LNCaP clone FGC (cell line): ENCODE measurements at regions not wholly inside any gene's neighbourhood (a gene's known extent, or its start where the extent isn't known, plus 50 kb on each side); places are given as distances from the start of the nearest gene placed in this dataset.

ENCODE experiments used
- DNase-seq: peaks from one replicate; pipeline ENCODE4 v3.0.0-alpha.2; 2011; ENCODE audit warnings: low read depth
- H3K4me3 ChIP-seq: 2 replicates; pipeline ENCODE4 v1.5.1; 2011; ENCODE audit warnings: mild to moderate bottlenecking, low read depth, low read length, control low read depth
- TF ChIP-seq, protein P1 (sequence below): IDR thresholded peaks from 2 replicates; pipeline ENCODE4 v1.5.1; 2012; ENCODE audit warnings: mild to moderate bottlenecking; ENCODE audit not compliant: control insufficient read depth, insufficient read depth; ENCODE audit errors: extremely low read depth

DNA sequence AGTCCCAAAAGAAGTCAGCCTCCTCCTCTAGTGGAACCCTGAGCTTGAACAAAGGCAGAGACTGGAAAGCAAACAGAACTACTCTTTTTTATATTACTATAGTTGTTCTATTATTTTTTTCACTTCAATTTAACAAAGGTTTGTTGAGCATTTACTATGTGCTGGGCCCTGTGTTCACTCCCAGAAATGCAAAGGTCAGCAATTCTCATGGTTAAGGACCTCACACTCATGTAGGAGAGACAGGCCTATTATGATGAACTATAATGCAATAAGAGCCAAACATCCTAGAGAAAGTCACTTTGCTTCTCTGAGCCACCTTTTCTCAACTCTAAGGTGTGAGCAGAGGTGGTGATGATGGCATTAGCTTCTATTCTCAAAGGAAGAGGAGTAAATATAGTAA lies 82.1 kb upstream of the ARHGEF3 start:
- TF ChIP-seq, protein P1, sequence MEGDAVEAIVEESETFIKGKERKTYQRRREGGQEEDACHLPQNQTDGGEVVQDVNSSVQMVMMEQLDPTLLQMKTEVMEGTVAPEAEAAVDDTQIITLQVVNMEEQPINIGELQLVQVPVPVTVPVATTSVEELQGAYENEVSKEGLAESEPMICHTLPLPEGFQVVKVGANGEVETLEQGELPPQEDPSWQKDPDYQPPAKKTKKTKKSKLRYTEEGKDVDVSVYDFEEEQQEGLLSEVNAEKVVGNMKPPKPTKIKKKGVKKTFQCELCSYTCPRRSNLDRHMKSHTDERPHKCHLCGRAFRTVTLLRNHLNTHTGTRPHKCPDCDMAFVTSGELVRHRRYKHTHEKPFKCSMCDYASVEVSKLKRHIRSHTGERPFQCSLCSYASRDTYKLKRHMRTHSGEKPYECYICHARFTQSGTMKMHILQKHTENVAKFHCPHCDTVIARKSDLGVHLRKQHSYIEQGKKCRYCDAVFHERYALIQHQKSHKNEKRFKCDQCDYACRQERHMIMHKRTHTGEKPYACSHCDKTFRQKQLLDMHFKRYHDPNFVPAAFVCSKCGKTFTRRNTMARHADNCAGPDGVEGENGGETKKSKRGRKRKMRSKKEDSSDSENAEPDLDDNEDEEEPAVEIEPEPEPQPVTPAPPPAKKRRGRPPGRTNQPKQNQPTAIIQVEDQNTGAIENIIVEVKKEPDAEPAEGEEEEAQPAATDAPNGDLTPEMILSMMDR, result no peak
- no peak for DNase-seq

DNA sequence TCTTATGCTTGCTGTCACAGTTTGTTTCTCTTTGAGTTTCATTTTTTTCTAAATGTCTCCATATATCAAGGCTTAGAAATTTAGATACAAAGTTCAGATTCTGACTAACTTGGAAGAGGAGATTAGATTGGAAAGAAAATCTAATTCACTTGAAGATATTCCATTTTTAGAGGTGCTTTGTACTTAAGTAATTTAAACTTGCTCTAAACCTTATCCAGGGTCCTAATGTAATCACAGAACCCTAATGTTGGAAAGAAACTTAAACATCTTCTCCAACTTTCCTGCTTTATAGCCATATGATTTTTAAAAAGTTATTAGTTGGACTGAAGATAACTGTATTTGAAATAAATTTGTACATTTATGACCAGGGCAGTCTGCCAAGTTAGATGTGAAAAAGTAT lies 81.1 kb upstream of the ARHGEF3 start:
- DNase-seq, result no peak
- H3K4me3 ChIP-seq, result no peak overlapping the region
- TF ChIP-seq, protein P1, result no peak

More for the DNA sequence above, 82.1 kb upstream of the ARHGEF3 start:
- no peak overlapping the region for H3K4me3 ChIP-seq

DNA sequence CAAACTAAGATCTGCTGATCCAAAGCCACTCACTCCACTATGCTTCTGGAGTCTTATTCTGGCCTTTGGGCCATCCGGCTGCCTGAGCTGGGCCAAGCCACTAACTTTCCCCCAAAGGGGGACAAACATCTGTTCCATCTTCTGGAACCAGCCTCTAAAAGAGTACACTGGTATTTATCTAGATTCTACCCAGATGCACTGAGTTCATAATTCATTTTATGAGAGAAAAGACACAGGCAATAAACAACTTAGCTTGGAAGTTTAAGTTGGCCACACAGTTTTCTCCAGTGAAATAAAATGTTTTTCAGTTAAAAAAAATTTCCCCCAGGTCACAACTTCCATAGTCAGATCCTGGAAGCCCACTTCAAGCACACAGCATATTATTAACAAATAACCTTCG lies 80.1 kb upstream of the ARHGEF3 start:
- no peak overlapping the region for H3K4me3 ChIP-seq
- TF ChIP-seq, protein P1, result no peak
- DNase-seq, result no peak

DNA sequence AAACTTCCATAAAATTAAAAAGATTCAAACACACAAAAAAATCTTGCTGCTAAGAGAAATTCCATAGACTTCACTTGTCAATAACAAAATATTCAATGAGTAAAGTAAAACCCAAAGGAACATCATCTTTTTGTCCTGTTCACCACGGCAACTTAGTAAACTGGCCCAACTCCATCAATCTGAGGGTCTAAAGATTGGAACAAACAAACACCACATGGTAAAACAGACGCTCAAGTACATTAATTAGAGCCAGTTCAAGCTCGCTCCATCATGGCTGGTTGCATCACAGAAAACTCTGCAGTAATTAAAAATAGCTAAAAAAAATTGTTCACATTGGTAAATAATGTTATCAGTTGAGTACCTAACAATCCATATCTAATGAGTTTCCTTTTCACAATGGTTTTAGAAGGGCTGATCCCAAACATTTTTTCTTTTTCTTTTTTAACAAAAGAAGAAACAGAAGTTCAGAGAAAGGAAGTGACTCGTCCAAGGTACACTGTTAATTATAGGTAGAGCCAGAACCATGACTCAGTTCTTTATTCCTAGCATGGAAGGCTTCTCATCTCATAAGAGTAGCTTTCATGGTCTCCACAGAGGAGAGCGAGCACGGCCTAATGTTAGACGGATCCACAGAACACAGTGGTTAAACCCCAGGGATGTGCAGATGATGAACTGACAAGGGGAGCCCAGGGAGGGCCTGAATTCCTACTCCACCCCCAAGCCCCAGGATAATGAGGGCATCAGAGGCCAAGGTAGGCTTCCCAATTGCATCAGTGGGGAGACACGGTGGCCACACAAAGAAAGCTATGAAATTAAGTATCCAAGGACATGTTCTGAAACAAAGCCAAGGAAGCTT lies 79.2 kb upstream of the ARHGEF3 start:
- DNase-seq, result no peak
- H3K4me3 ChIP-seq, result no peak overlapping the region
- TF ChIP-seq, protein P1, result no peak

DNA sequence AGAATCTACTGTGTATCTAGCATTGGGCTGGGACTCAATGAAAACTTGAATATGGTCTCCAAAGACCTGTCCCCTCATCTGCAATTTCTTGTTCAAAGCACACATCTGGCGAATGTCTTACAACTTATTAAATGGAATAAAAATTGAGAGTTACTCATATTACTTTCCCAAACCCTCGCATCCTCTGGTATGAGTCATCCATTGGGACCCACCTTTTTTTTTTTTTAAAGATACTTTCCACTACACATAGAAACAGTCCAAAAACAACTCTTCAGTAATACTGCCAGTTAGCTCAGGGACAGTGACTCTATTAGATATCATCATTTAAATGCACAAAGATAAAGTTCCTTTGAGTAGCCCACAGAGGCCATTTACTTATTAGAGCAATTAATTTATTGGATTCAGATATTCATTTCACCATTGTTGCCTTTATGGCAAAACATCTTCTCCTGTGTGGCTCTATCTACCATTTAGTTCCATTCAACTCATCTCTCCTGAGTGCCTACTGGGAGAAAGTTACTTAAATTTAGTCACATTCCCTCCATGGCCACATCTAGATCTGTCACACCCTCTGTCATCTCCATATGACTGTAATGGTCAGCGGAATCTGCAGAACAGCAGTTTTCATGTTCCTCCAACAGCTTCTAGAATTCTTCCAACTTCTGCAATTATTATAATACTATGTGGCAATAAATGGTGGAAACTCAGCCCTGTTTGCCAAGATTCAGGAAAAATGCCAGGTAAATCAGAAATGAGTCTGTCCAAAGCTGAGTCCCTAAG lies 77.9 kb upstream of the ARHGEF3 start:
- TF ChIP-seq, protein P1, result no peak
- no peak for DNase-seq
- H3K4me3 ChIP-seq, result no peak overlapping the region

DNA sequence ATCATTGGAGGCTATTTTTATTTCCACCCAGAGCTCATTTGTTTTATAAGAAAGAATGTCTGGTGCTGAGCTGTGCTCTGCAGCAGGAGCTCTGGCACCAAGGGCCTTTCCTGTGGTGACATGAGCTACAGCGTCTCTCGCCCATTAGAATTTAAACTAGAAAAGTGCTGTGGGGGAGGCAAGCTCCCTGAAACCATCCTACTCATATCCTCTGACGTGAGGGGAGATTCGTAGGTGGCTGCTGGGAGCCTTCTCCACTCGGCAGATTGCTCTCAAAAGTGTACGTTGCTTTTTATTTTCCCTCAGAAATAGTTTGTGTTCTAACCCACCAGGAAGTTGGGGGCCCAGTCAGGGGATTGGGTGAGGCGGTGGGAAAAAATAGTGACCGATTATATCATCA lies 76.3 kb upstream of the ARHGEF3 start:
- no peak for DNase-seq
- no peak overlapping the region for H3K4me3 ChIP-seq
- TF ChIP-seq, protein P1, result no peak

DNA sequence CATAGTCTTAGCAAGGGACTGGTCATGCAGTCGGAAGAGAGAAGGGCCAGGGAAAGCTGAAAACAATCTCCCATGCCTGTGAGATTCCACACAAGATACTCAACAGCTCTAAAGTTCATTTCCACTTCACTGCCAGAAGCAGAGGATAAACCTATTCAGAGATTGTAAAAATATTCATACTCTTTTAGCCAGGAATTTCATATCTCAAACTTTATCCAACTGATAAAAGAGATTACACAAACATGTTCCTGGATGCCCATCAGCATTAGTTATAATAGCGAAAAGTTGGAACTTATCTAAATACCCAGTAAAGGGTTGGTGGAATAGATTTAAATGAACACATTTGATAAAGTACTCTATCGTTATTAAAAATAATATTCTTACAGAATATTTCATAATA lies 75.2 kb upstream of the ARHGEF3 start:
- DNase-seq, result no peak
- TF ChIP-seq, protein P1, result no peak
- H3K4me3 ChIP-seq, result no peak overlapping the region
